NCI-H510A (cell line): ENCODE measurements at regions not wholly inside any gene's neighbourhood (a gene's known extent, or its start where the extent isn't known, plus 50 kb on each side); places are given as distances from the start of the nearest gene placed in this dataset.

Source experiments
- DNase-seq: peaks from one replicate; lab custom pipeline; 2025; lab: John Stamatoyannopoulos, UW

- DNase-seq = no peak
These were observed 319.5 kb upstream of the CHAC2 start for GRCh38 chr2:53448086-53448485.

GRCh38 chr2:53445383-53446070, 322.1 kb upstream of the CHAC2 start:
- no peak for DNase-seq

GRCh38 chr2:53442783-53443182, 324.8 kb upstream of the CHAC2 start:
- DNase-seq = no peak

- DNase-seq = no peak
These were observed 325.5 kb upstream of the CHAC2 start for GRCh38 chr2:53442093-53442492.

GRCh38 chr2:53438692-53439091, 328.9 kb upstream of the CHAC2 start:
- DNase-seq = no peak

GRCh38 chr2:53438100-53438499, 329.5 kb upstream of the CHAC2 start:
- no peak for DNase-seq

GRCh38 chr2:53437371-53437770, 330.2 kb upstream of the CHAC2 start:
- DNase-seq = no peak

GRCh38 chr2:53436882-53437281, 330.7 kb upstream of the CHAC2 start:
- no peak for DNase-seq

- DNase-seq = no peak
These were observed 332.0 kb upstream of the CHAC2 start for GRCh38 chr2:53435610-53436009.

- no peak for DNase-seq
These were observed 333.1 kb upstream of the CHAC2 start for GRCh38 chr2:53434466-53434865.

GRCh38 chr2:53432936-53433335, 334.7 kb upstream of the CHAC2 start:
- DNase-seq = no peak

- DNase-seq = no peak
These were observed 337.7 kb upstream of the CHAC2 start for GRCh38 chr2:53429901-53430300.

- DNase-seq = no peak
These were observed 342.7 kb upstream of the CHAC2 start for GRCh38 chr2:53424902-53425301.

- DNase-seq = no peak
These were observed 344.1 kb upstream of the CHAC2 start for GRCh38 chr2:53423465-53423864.

- no peak for DNase-seq
These were observed 344.6 kb upstream of the CHAC2 start for GRCh38 chr2:53422979-53423378.

- DNase-seq = no peak
These were observed 350.2 kb upstream of the CHAC2 start for GRCh38 chr2:53417385-53417784.

GRCh38 chr2:53407363-53408080, 360.1 kb upstream of the CHAC2 start:
- no peak for DNase-seq

GRCh38 chr2:53403792-53404413, 363.7 kb upstream of the CHAC2 start:
- DNase-seq = no peak

GRCh38 chr2:53397085-53397484, 370.5 kb upstream of the CHAC2 start:
- no peak for DNase-seq

GRCh38 chr2:53381271-53381670, 386.3 kb upstream of the CHAC2 start:
- DNase-seq = no peak

- DNase-seq = no peak
These were observed 388.1 kb upstream of the CHAC2 start for GRCh38 chr2:53379547-53379946.

- no peak for DNase-seq
These were observed 388.8 kb upstream of the CHAC2 start for GRCh38 chr2:53378791-53379190.

- no peak for DNase-seq
These were observed 394.5 kb upstream of the CHAC2 start for GRCh38 chr2:53373126-53373525.
